HG02938 (cell line): ENCODE measurements at regions not wholly inside any gene's neighbourhood (a gene's known extent, or its start where the extent isn't known, plus 50 kb on each side); places are given as distances from the start of the nearest gene placed in this dataset.
A peak's percentile ranks its signal among the peaks of the same experiment; 100 is the strongest.

Source experiments
- ATAC-seq: cut with Tn5 transposase; IDR thresholded peaks from one replicate; pipeline ENCODE4 v1.9.1; 2021; ENCODE audit warnings: mild to moderate bottlenecking, moderate library complexity; ENCODE audit not compliant: unreplicated experiment

- ATAC-seq, result no peak
Measured at GRCh38 chr1:81582467-81582986, 218.2 kb upstream of the ADGRL2 start.

DNA sequence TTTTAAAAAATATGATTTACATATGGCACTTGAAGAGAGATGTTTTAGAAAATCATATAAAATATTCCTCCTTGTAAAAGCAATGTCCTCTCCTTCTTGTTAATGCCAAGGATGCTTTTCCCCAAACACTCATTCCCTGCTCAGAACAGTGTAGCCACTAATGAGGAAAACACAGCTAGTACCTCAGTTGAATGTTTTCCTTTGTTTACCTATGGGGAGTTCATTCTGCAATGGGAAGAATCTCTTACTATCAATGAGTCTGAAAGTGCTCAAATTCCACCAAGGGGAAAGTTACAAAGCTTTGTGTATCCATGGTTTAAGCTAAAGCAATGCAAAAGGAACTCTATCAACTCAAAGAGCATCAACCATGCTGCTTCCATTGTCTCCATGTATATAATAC, 221.9 kb upstream of the ADGRL2 start:
- no peak for ATAC-seq

DNA sequence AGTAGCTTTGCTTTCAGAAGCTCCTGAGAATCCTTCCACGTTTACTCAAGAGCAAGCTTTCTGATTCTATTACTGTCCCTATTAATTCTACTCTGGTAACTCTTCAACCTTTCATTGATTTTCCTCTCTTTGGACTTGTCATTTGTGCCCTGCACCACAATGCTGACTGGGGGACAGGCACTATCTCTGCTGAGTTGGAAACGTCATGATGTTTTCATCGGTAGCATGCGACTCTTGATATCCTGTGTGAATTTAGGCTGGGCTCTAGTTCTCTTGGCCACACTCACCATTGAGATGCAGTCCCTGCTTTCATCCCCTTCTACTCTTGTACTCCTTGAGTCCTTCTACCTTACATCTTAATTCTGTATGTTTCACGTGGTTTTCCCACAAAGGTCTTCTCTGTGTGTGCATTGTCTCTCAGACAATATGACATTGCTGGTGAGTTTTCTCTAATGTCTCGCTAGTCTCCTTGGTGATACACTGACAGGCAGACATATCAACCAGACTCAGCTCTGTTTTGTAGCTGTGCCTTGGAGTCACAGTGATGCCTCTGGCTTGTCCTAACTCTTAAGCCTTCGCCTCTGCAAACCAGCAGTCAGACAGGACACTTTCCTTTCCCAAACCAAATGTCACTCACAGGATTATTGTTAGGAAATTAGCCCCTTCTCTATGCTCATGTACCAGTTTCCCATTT, 223.6 kb upstream of the ADGRL2 start:
- no peak for ATAC-seq

- no peak for ATAC-seq
Measured at GRCh38 chr1:81574408-81574807, 226.3 kb upstream of the ADGRL2 start.

- ATAC-seq, result no peak
Measured at GRCh38 chr1:81573458-81573857, 227.3 kb upstream of the ADGRL2 start.

GRCh38 chr1:81571946-81572345, 228.8 kb upstream of the ADGRL2 start:
- no peak for ATAC-seq

- ATAC-seq, result no peak
Measured at GRCh38 chr1:81569761-81570160, 231.0 kb upstream of the ADGRL2 start.

DNA sequence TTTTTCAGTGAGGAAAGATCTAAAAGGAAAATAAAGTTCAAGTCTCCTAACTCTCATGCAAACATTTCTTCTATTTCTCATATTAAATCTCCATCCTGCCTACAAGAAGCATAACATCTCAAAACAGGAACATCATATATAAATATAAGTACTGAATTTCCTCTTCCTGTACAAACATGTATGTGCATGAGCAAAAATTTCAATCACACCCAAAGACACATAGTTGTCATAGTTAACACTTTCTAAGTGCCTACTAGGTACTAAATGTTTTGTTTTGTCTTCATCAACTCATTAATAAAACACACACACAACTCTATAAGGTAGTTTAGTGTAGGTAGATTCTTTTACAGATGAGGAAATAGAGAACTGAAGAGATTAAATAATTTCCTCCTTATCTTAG, 237.1 kb upstream of the ADGRL2 start:
- ATAC-seq, result no peak

DNA sequence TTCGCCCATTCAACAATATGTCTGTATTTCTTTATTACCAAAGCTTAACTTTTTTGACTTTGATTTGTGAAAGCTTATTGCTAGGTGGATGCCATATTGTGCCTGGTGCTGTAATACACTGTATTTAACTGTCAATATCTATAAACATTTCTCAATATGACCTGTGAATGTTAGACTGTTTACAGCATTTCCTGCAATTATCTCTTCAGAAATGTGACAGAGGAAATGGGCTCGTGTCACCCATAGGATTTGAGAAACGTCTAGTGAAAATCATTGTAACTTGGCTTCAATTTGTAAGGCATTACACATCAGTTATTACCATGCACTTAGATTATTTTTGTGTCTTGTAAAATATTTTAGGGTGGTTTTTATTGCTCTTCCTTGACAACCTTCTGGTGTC, 237.8 kb upstream of the ADGRL2 start:
- no peak for ATAC-seq

- no peak for ATAC-seq
Measured at GRCh38 chr1:81560629-81561028, 240.1 kb upstream of the ADGRL2 start.

- ATAC-seq, result no peak
Measured at GRCh38 chr1:81559662-81560350, 240.9 kb upstream of the ADGRL2 start.

DNA sequence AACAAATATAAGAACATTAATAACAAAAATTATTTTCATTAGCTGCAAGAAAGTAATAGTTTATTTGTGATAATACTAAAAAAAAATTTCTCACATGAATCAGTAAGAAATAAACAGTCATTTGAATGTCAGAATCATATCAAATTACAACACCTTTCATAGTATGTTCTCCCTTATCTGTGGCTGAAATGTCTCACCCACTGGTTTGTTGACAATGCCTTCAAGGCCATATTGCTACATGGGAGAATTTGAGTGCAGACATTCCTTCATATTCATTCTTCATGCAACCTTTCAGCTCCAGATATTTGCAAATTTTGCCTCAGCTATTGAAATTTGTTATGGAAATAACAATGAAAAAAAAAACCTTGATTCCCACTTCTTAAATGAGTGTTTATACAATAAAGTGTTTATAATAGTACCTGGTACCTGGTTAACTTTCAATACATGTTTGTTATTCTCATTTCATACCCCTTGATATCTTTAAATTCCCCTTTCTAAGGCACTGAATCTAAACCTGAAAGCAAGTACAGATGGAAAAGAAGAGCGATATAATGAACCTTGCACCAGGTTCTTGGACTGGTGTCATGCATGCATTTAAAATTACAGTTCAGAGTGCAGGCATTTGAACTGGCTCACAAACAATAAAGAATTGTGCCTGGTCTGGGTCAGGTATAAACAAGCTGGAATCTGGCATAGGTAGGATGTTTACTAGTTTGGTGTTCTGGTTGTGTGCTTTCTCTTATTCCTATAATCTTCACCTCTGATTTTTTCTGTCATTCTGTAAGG, 242.2 kb upstream of the ADGRL2 start:
- no peak for ATAC-seq

DNA sequence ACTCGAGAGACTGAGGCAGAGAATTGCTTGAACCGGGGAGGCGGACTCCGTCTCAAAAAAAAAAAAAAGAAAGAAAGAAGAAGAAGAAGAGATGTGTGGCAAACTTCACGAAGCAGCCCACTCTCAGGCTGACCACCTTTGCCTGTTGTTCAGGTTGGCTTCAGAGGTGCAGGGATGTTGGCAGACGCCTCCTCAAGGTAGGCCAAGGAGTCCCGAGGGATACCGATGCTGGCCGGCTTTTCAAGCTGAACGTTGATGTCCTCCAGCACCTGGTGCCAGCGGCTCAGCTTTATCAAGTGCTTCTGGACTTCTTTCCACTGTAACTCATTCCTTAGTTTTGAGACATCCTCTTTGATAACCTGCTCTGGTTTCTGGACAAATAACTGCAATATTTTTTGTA, 243.8 kb upstream of the ADGRL2 start:
- no peak for ATAC-seq

- no peak for ATAC-seq
Measured at GRCh38 chr1:81554534-81554933, 246.2 kb upstream of the ADGRL2 start.

GRCh38 chr1:81554108-81554507, 246.6 kb upstream of the ADGRL2 start:
- ATAC-seq, result no peak

DNA sequence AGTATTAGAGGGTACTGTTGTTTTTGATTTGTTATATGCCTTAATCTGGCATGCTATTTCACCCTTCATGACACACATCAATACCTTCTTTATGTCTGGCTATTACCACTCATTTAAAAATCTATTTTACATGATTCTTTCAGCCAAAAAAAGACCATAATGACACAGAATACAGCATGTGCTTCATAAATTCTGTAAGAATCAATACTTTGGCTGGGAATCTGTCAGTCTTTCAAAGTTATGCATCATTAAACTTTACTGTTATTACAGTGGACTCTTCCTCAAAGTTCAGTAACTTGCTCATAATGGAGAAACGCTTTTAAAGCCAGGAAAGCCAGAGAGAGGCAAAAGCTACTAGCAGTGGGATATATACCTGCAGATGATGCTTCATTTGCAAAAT, 247.2 kb upstream of the ADGRL2 start:
- no peak for ATAC-seq

DNA sequence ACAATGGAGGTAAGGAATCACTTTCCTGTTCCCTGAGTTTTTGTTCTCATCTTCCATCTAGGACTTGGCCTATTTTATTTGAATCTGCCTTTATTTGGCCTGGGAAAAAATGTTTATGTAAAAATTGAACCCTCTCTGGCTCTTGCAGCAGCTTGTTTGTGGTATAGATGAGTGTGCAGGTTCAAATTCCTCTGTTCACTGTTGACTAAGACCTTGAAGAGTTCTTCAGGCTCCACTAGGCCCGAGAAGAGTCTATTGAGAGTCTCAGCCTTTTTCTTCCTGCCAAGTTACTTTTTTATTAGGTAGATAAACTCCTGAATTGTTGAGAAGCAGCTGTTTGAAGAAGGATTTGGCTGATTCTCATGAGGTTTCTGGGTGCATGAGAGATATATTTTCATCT, 248.8 kb upstream of the ADGRL2 start:
- no peak for ATAC-seq

DNA sequence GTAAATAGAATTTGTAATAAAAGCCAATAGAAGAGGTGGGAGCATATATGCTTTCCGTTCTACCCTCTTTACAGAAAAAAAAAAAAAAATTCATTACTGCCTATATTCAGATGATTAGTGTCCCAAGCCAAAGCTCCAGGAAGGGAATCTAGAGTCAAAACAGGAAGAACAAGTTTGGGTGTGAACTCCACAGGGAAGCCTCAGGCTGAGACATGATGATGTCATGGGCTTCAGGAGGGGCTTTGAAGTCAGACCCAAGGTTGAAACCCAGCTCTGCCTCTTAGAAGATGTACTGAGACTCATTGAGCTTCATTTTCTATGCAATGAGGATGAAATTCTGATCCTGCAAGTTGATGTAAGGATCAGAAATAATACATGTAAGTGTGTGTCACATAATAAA, 250.0 kb upstream of the ADGRL2 start:
- ATAC-seq, result no peak

DNA sequence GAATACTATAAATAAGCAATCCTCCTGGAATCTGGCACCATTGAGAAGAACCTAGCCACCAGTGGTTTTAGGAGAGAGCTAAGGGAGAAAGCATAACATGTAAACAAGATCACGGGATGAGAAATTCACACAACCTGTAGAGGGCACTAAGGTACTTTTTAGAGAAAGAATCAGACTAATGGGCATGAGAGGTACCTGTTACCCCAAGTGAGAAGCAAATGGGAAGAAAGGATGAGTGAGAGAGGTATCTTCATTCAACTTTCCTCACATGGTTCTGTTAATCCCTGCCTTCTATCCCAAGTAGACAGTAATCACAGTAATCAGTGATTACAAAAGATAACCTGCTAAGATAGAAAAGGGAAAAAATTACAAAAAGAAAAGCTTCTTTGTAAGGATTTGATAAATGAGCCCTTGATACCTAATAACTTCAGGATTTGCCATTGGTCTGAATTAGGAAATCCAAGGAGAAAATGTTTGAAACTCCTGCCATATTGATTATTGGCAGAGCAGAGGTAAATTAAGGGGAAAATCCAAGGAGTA, 251.1 kb upstream of the ADGRL2 start:
- no peak for ATAC-seq

- ATAC-seq, result peak; percentile 47
Measured at GRCh38 chr1:81548918-81549587, 251.7 kb upstream of the ADGRL2 start.

DNA sequence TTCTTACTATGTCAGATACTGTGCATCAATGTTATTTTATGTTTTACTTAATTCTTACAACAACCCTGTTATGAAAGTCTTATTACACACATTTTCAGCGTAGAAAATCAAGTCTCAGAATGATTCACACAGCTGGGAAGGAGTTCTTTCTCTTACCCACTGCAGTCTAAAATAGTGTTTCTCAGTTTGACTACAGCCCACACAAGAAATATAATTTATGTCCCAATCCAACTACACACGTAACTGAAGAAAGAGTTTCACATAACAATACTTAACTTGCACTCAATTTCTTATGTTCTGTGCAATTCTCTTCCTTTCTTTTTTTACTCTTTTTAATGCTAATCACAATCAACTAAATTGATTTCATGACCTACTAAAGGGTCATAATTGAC, 252.8 kb upstream of the ADGRL2 start:
- no peak for ATAC-seq
